Liver (tissue), 8 donors: ENCODE measurements at regions not wholly inside any gene's neighbourhood (a gene's known extent, or its start where the extent isn't known, plus 50 kb on each side); places are given as distances from the start of the nearest gene placed in this dataset.

ENCODE experiments used
- DNase-seq: peaks from one replicate; pipeline ENCODE4 v3.0.0-alpha.2; 2017; ENCODE audit warnings: low spot score
- H3K27ac ChIP-seq, 2 donors: one replicate each; pipeline ENCODE4 v1.7.0; 2013; ENCODE audit warnings: inconsistent platforms in 2 of 2, low read length in 2 of 2, control low read depth in 1 of 2, low read depth in 1 of 2, mild to moderate bottlenecking in 1 of 2
- H3K27me3 ChIP-seq, 4 donors: one replicate each; pipeline versions ENCODE4 v1.6.1 to v1.7.0; 2013; ENCODE audit warnings: low read length in 3 of 4, inconsistent platforms in 1 of 4, mild to moderate bottlenecking in 1 of 4, moderate library complexity in 1 of 4; ENCODE audit not compliant: control insufficient read depth in 4 of 4, insufficient read depth in 4 of 4
- H3K36me3 ChIP-seq, 4 donors: one replicate each; pipeline versions ENCODE4 v1.6.1 to v1.7.0; 2013; ENCODE audit warnings: low read length in 3 of 4, mild to moderate bottlenecking in 3 of 4, low read depth in 1 of 4, moderate library complexity in 1 of 4; ENCODE audit not compliant: control insufficient read depth in 4 of 4, insufficient read depth in 3 of 4
- H3K4me1 ChIP-seq, 4 donors: one replicate each; pipeline versions ENCODE4 v1.6.1 to v1.7.0; 2013; ENCODE audit warnings: low read length in 3 of 4, mild to moderate bottlenecking in 3 of 4, moderate library complexity in 1 of 4; ENCODE audit not compliant: control insufficient read depth in 4 of 4, insufficient read depth in 4 of 4
- H3K4me3 ChIP-seq, 3 donors: one replicate each; pipeline versions ENCODE4 v1.6.1 to v1.7.0; 2013; ENCODE audit warnings: low read length in 3 of 3, control low read depth in 1 of 3, low read depth in 1 of 3, mild to moderate bottlenecking in 1 of 3
- H3K9ac ChIP-seq, 2 donors: one replicate each; pipeline ENCODE4 v1.7.0; 2013; ENCODE audit warnings: low read length in 2 of 2, mild to moderate bottlenecking in 2 of 2, moderate library complexity in 2 of 2, control low read depth in 1 of 2, low read depth in 1 of 2
- H3K9me3 ChIP-seq, 4 donors: one replicate each; pipeline versions ENCODE4 v1.6.1 to v1.7.0; 2013; ENCODE audit warnings: low read length in 3 of 4; ENCODE audit not compliant: control insufficient read depth in 4 of 4
- EGR1 ChIP-seq, 2 donors: IDR thresholded peaks; 2 replicates each; pipeline ENCODE4 v1.6.1; 2016 to 2018; ENCODE audit warnings: antibody characterized with exemption in 2 of 2, low read depth in 2 of 2
- FOXA1 ChIP-seq: IDR thresholded peaks from 2 replicates; pipeline ENCODE4 v1.6.1; 2016; ENCODE audit warnings: antibody characterized with exemption
- HNF4A ChIP-seq, 2 donors: conservative IDR thresholded peaks; 2 replicates each; pipeline ENCODE4 v1.6.1; 2016; ENCODE audit warnings: antibody characterized with exemption in 2 of 2, mild to moderate bottlenecking in 2 of 2
- HNF4G ChIP-seq: IDR thresholded peaks from 2 replicates; pipeline ENCODE4 v1.6.1; 2016; ENCODE audit warnings: antibody characterized with exemption
- JUND ChIP-seq, 2 donors: IDR thresholded peaks; 2 replicates each; pipeline ENCODE4 v1.6.1; 2016; ENCODE audit warnings: antibody characterized with exemption in 2 of 2
- MAX ChIP-seq: IDR thresholded peaks from 2 replicates; pipeline ENCODE4 v1.6.1; 2016; ENCODE audit warnings: antibody characterized with exemption
- RAD21 ChIP-seq, 2 donors: IDR thresholded peaks; 2 replicates each; pipeline ENCODE4 v1.6.1; 2016; ENCODE audit warnings: antibody characterized with exemption in 2 of 2, mild to moderate bottlenecking in 2 of 2
- REST ChIP-seq: IDR thresholded peaks from 2 replicates; pipeline ENCODE4 v1.6.1; 2016; ENCODE audit warnings: antibody characterized with exemption, mild to moderate bottlenecking
- TAF1 ChIP-seq: conservative IDR thresholded peaks from 2 replicates; pipeline ENCODE4 v1.6.1; 2016; ENCODE audit warnings: antibody characterized with exemption, mild to moderate bottlenecking
- YY1 ChIP-seq: IDR thresholded peaks from 2 replicates; pipeline ENCODE4 v1.6.1; 2016; ENCODE audit warnings: antibody characterized with exemption, mild to moderate bottlenecking
- ZBTB33 ChIP-seq: IDR thresholded peaks from 2 replicates; pipeline ENCODE4 v1.6.1; 2016; ENCODE audit warnings: antibody characterized with exemption
- WGBS: extraction: QIAGEN DNeasy Blood & Tissue Kit; methylation state at CpG from one replicate; pipeline ENCODE4 v1.1.7; 2013; 5-methylcytosine and 5-hydroxymethylcytosine counted together
- TF ChIP-seq, protein P1 (sequence below): fragments of 150-350 bp; IDR thresholded peaks from 2 replicates; pipeline ENCODE4 v1.5.1; 2017; ENCODE audit warnings: improper control_type of control experiment, low read depth, low read length; ENCODE audit not compliant: missing input control
- donor health status: healthy.
- donor health status: healthy.
- donor health status: healthy.
- donor health status: healthy.
- donor health status: healthy.

GRCh38 chr12:107530701-107531100 is 154.9 kb upstream of the PWP1 start (continued):
- no peak for TF ChIP-seq REST

- Histone ChIP-seq H3K4me3 (no peak overlapping the region), H3K9ac (no peak overlapping the region), H3K27me3 (no peaks in the 10 kb centered on the region), H3K27ac (no peak overlapping the region), H3K36me3 (no peaks in the 10 kb centered on the region), H3K9me3 (peaks cover 0 to 2% (median 0%) of the 10 kb centered on the region in 4 donors), H3K4me1 (no peaks in the 10 kb centered on the region)
- DNase-seq: no peak
- no peak for TF ChIP-seq FOXA1
- no peak for TF ChIP-seq REST
- TF ChIP-seq HNF4G: no peak
- no peak for TF ChIP-seq TAF1
- TF ChIP-seq, protein P1, sequence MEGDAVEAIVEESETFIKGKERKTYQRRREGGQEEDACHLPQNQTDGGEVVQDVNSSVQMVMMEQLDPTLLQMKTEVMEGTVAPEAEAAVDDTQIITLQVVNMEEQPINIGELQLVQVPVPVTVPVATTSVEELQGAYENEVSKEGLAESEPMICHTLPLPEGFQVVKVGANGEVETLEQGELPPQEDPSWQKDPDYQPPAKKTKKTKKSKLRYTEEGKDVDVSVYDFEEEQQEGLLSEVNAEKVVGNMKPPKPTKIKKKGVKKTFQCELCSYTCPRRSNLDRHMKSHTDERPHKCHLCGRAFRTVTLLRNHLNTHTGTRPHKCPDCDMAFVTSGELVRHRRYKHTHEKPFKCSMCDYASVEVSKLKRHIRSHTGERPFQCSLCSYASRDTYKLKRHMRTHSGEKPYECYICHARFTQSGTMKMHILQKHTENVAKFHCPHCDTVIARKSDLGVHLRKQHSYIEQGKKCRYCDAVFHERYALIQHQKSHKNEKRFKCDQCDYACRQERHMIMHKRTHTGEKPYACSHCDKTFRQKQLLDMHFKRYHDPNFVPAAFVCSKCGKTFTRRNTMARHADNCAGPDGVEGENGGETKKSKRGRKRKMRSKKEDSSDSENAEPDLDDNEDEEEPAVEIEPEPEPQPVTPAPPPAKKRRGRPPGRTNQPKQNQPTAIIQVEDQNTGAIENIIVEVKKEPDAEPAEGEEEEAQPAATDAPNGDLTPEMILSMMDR: no peak
These were observed 152.4 kb upstream of the PWP1 start for GRCh38 chr12:107533218-107533617.

DNA sequence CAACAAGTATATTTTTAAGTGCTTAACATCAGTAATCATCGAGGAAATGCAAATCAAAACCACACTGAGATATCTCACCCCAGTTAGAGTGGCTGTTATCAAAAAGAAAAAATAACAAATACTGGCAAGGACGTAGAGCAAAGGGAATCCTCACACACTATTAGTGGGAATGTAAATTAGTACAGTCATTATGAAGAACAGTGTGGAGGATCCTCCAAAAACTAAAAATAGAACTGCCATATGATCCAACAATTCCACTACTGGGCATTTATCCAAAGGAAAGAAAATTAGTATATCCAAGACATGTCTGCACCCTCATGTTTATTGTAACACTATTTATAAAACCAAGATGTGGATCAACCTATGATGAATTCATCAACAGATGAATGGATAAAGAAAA is 149.0 kb upstream of the PWP1 start:
- DNase-seq: no peak
- Histone ChIP-seq H3K9ac (no peak overlapping the region), H3K27me3 (no peaks in the 10 kb centered on the region), H3K4me3 (no peak overlapping the region), H3K4me1 (no peaks in the 10 kb centered on the region), H3K36me3 (no peaks in the 10 kb centered on the region), H3K9me3 (peaks cover 0 to 2% (median 0%) of the 10 kb centered on the region in 4 donors), H3K27ac (no peak overlapping the region)
- WGBS: 60% methylated on average over 2 of the region's 2 CpGs
- TF ChIP-seq, protein P1: no peak
- TF ChIP-seq HNF4G (no peak), EGR1 (IDR thresholded peaks at IDR 0.05; ENCODE audit: low read depth in 2 of 2) (no peak), HNF4A (conservative IDR thresholded peaks at IDR 0.05) (no peak), ZBTB33 (no peak), RAD21 (IDR thresholded peaks at IDR 0.05) (no peak), JUND (IDR thresholded peaks at IDR 0.05) (no peak), REST (no peak), YY1 (no peak), MAX (no peak)
